Glutamatergic neuron (in vitro differentiated cells): ENCODE measurements at regions not wholly inside any gene's neighbourhood (a gene's known extent, or its start where the extent isn't known, plus 50 kb on each side); places are given as distances from the start of the nearest gene placed in this dataset.

ENCODE experiments used
- DNase-seq: peaks from one replicate; pipeline ENCODE4 v3.0.0; 2022
- H3K27ac Mint-ChIP-seq: one replicate; pipeline ENCODE4 v1.8.0; 2020; ENCODE audit warnings: mild to moderate bottlenecking, mixed read lengths, inconsistent platforms; ENCODE audit not compliant: unreplicated experiment
- H3K27me3 Mint-ChIP-seq: one replicate; pipeline ENCODE4 v1.8.0; 2020; ENCODE audit warnings: mild to moderate bottlenecking, moderate library complexity, mixed read lengths, inconsistent platforms; ENCODE audit not compliant: unreplicated experiment
- H3K36me3 Mint-ChIP-seq: one replicate; pipeline ENCODE4 v1.8.0; 2020; ENCODE audit warnings: mild to moderate bottlenecking, mixed read lengths, inconsistent platforms; ENCODE audit not compliant: unreplicated experiment
- H3K4me1 Mint-ChIP-seq: one replicate; pipeline ENCODE4 v1.8.0; 2020; ENCODE audit warnings: mild to moderate bottlenecking, low read depth, mixed read lengths, inconsistent platforms; ENCODE audit not compliant: unreplicated experiment
- H3K4me3 Mint-ChIP-seq: one replicate; pipeline ENCODE4 v1.8.0; 2020; ENCODE audit warnings: mild to moderate bottlenecking, mixed read lengths, inconsistent platforms; ENCODE audit not compliant: unreplicated experiment
- H3K9me3 Mint-ChIP-seq: one replicate; pipeline ENCODE4 v1.8.0; 2020; ENCODE audit warnings: mild to moderate bottlenecking, moderate library complexity, mixed read lengths, inconsistent platforms; ENCODE audit not compliant: unreplicated experiment
- CTCF ChIP-seq: fragments of 200-600 bp; sonication (generic); IDR thresholded peaks from one replicate; pipeline ENCODE4 v1.5.0; 2021; ENCODE audit not compliant: partially characterized antibody, unreplicated experiment

- Mint-ChIP-seq H3K9me3 (peaks cover 2% of the 10 kb centered on the region), H3K27me3 (no peaks in the 10 kb centered on the region), H3K36me3 (no peaks in the 10 kb centered on the region), H3K4me1 (no peaks in the 10 kb centered on the region), H3K27ac (no peak overlapping the region), H3K4me3 (no peak overlapping the region)
- TF ChIP-seq CTCF, result no peak
- DNase-seq, result no peak
Observed at GRCh38 chr5:98258939-98259338, 514.5 kb upstream of the RGMB start.

- Mint-ChIP-seq H3K36me3 (no peaks in the 10 kb centered on the region), H3K27ac (no peak overlapping the region), H3K4me1 (no peaks in the 10 kb centered on the region), H3K27me3 (no peaks in the 10 kb centered on the region), H3K4me3 (no peak overlapping the region), H3K9me3 (peaks cover 2% of the 10 kb centered on the region)
- DNase-seq, result no peak
- no peak for TF ChIP-seq CTCF
Observed at GRCh38 chr5:98259595-98259994, 513.9 kb upstream of the RGMB start.

- no peak for DNase-seq
- no peak overlapping the region for H3K4me3 Mint-ChIP-seq
- H3K27me3 Mint-ChIP-seq, result no peaks in the 10 kb centered on the region
- H3K27ac Mint-ChIP-seq, result no peak overlapping the region
- no peak for TF ChIP-seq CTCF
- no peaks in the 10 kb centered on the region for H3K36me3 Mint-ChIP-seq
- H3K9me3 Mint-ChIP-seq, result peaks cover under 1% of the 10 kb centered on the region
- no peaks in the 10 kb centered on the region for H3K4me1 Mint-ChIP-seq
Observed at GRCh38 chr5:98263084-98263483, 510.4 kb upstream of the RGMB start.

- TF ChIP-seq CTCF, result no peak
- DNase-seq, result no peak
- Mint-ChIP-seq H3K27ac (no peak overlapping the region), H3K9me3 (no peaks in the 10 kb centered on the region), H3K36me3 (no peaks in the 10 kb centered on the region), H3K27me3 (peaks cover 2% of the 10 kb centered on the region), H3K4me3 (no peak overlapping the region), H3K4me1 (no peaks in the 10 kb centered on the region)
Observed at GRCh38 chr5:98268162-98268860, 505.2 kb upstream of the RGMB start.

- Mint-ChIP-seq H3K4me3 (no peak overlapping the region), H3K27ac (no peak overlapping the region), H3K36me3 (no peaks in the 10 kb centered on the region), H3K27me3 (peaks cover 2% of the 10 kb centered on the region), H3K4me1 (no peaks in the 10 kb centered on the region), H3K9me3 (no peaks in the 10 kb centered on the region)
- no peak for DNase-seq
- peak; percentile 64 for TF ChIP-seq CTCF
Observed at GRCh38 chr5:98275980-98276379, 497.5 kb upstream of the RGMB start.
